Caco-2 (cell line): ENCODE measurements at regions not wholly inside any gene's neighbourhood (a gene's known extent, or its start where the extent isn't known, plus 50 kb on each side); places are given as distances from the start of the nearest gene placed in this dataset.
"Not testable (repeated sequence)": the region's sequence is repeated elsewhere in the genome, so short reads cannot be mapped to it uniquely, and the experiment has no call there.

Experiments used
- BruUV-seq: library from RNA; stranded (reverse); fragments of 400-500 nt; replicated peaks from 2 replicates; lab custom pipeline; 2021; lab: Mats Ljungman, UMichigan
- CTCF ChIA-PET: fragments of 300-600 bp; sonication (Branson Sonifier 250); formaldehyde crosslinking; loops from one replicate; lab custom pipeline; 2022; ENCODE audit warnings: antibody characterized with exemption; lab: Charles Lee
- POLR2A ChIA-PET: fragments of 300-600 bp; sonication (Branson Sonifier 250); formaldehyde crosslinking; loops from one replicate; lab custom pipeline; 2022; ENCODE audit warnings: antibody characterized with exemption; lab: Charles Lee
- DNase-seq, 2 experiments: peaks; one replicate each; pipeline versions ENCODE4 v3.0.0 to v3.0.0-alpha.2; 2020 to 2022
- H3K27me3 ChIP-seq: replicated peaks from 2 replicates; pipeline ENCODE4 v1.6.0; 2011; ENCODE audit warnings: low read length; ENCODE audit not compliant: control insufficient read depth, insufficient read depth
- H3K36me3 ChIP-seq: 2 replicates; pipeline ENCODE4 v1.5.1; 2011; ENCODE audit warnings: low read length; ENCODE audit not compliant: control insufficient read depth, insufficient read depth
- H3K4me1 ChIP-seq: fragments of 250-450 bp; sonication (Bioruptor Pico); 2 replicates; pipeline ENCODE4 v1.5.1; 2020; ENCODE audit warnings: mild to moderate bottlenecking
- H3K4me3 ChIP-seq: 2 replicates; pipeline ENCODE4 v1.5.1; 2011; ENCODE audit warnings: low read depth, mild to moderate bottlenecking, control low read depth, low read length
- H3K9me3 ChIP-seq: fragments of 250-450 bp; sonication (Bioruptor Pico); 2 replicates; pipeline ENCODE4 v1.5.1; 2020; ENCODE audit warnings: mild to moderate bottlenecking, moderate library complexity
- H3K27ac Mint-ChIP-seq: one replicate; pipeline ENCODE4 v1.8.0; 2022; ENCODE audit warnings: mixed read lengths; ENCODE audit not compliant: unreplicated experiment
- H3K27me3 Mint-ChIP-seq: one replicate; pipeline ENCODE4 v1.8.0; 2022; ENCODE audit warnings: mixed read lengths; ENCODE audit not compliant: insufficient read depth, unreplicated experiment
- H3K36me3 Mint-ChIP-seq: one replicate; pipeline ENCODE4 v1.8.0; 2022; ENCODE audit warnings: mild to moderate bottlenecking, mixed read lengths; ENCODE audit not compliant: insufficient read depth, unreplicated experiment
- H3K4me1 Mint-ChIP-seq: one replicate; pipeline ENCODE4 v1.8.0; 2022; ENCODE audit warnings: low read depth, mixed read lengths; ENCODE audit not compliant: unreplicated experiment
- H3K4me3 Mint-ChIP-seq: one replicate; pipeline ENCODE4 v1.8.0; 2022; ENCODE audit warnings: mild to moderate bottlenecking, moderate library complexity, mixed read lengths; ENCODE audit not compliant: unreplicated experiment
- H3K9me3 Mint-ChIP-seq: one replicate; pipeline ENCODE4 v1.8.0; 2022; ENCODE audit warnings: mixed read lengths; ENCODE audit not compliant: unreplicated experiment
- CTCF ChIP-seq, 2 experiments: fragments of 200-600 bp in 1 of 2; IDR thresholded peaks; 1 replicate in 1 of 2; 2 replicates in 1 of 2; pipeline versions ENCODE4 v1.5.1 to v1.8.0; 2011 to 2022; ENCODE audit warnings: antibody characterized with exemption in 1 of 2, control low read depth in 1 of 2, inconsistent platforms in 1 of 2, low read depth in 1 of 2, low read length in 1 of 2, mild to moderate bottlenecking in 1 of 2, moderate library complexity in 1 of 2; ENCODE audit not compliant: insufficient read depth in 1 of 2, severe bottlenecking in 1 of 2, unreplicated experiment in 1 of 2
- intact Hi-C: fragments of 100-400 bp; cut with micrococcal nuclease; formaldehyde crosslinking; loops from one replicate; pipeline ENCODE4 v1.10.0; 2022; ENCODE audit not compliant: unreplicated experiment

GRCh38 chr11:83350187-83350586, 64.0 kb upstream of the CCDC90B start:
- H3K27ac Mint-ChIP-seq, result no peak overlapping the region
- Histone ChIP-seq H3K4me3 (no peak overlapping the region), H3K9me3 (no peaks in the 10 kb centered on the region), H3K27me3 (no peaks in the 10 kb centered on the region), H3K4me1 (no peaks in the 10 kb centered on the region), H3K36me3 (no peaks in the 10 kb centered on the region)
- ChIA-PET POLR2A (no interaction called here), CTCF (no interaction called here)
- TF ChIP-seq CTCF (IDR thresholded peaks at IDR 0.05; ENCODE audit: insufficient read depth in 1 of 2, low read depth in 1 of 2, low read length in 1 of 2, severe bottlenecking in 1 of 2, unreplicated experiment in 1 of 2), result no peak
- peaks cover 8% of the 10 kb centered on the region for H3K27me3 Mint-ChIP-seq
- H3K36me3 Mint-ChIP-seq, result no peaks in the 10 kb centered on the region
- DNase-seq, result no peak
- peaks cover 7% of the 10 kb centered on the region for H3K9me3 Mint-ChIP-seq
- BruUV-seq, result no TSS peak
- H3K4me3 Mint-ChIP-seq, result no peak overlapping the region
- no peaks in the 10 kb centered on the region for H3K4me1 Mint-ChIP-seq
- intact Hi-C loops, result no loop called here

GRCh38 chr11:83349296-83349695, 63.1 kb upstream of the CCDC90B start:
- H3K27ac Mint-ChIP-seq, result no peak overlapping the region
- Histone ChIP-seq H3K4me3 (no peak overlapping the region), H3K9me3 (no peaks in the 10 kb centered on the region), H3K4me1 (no peaks in the 10 kb centered on the region), H3K36me3 (no peaks in the 10 kb centered on the region), H3K27me3 (no peaks in the 10 kb centered on the region)
- H3K36me3 Mint-ChIP-seq, result no peaks in the 10 kb centered on the region
- H3K4me3 Mint-ChIP-seq, result no peak overlapping the region
- ChIA-PET CTCF (no interaction called here), POLR2A (no interaction called here)
- intact Hi-C loops, result no loop called here
- H3K9me3 Mint-ChIP-seq, result peaks cover 7% of the 10 kb centered on the region
- no peaks in the 10 kb centered on the region for H3K4me1 Mint-ChIP-seq
- BruUV-seq, result no TSS peak
- no peak for TF ChIP-seq CTCF (IDR thresholded peaks at IDR 0.05; ENCODE audit: insufficient read depth in 1 of 2, low read depth in 1 of 2, low read length in 1 of 2, severe bottlenecking in 1 of 2, unreplicated experiment in 1 of 2)
- peaks cover 16% of the 10 kb centered on the region for H3K27me3 Mint-ChIP-seq
- DNase-seq, result no peak

- H3K27me3 ChIP-seq, H3K4me3 Mint-ChIP-seq, H3K36me3 ChIP-seq, CTCF ChIA-PET, H3K36me3 Mint-ChIP-seq, H3K27ac Mint-ChIP-seq, DNase-seq, H3K9me3 ChIP-seq, POLR2A ChIA-PET, H3K4me1 ChIP-seq, H3K4me1 Mint-ChIP-seq, H3K9me3 Mint-ChIP-seq, H3K4me3 ChIP-seq, intact Hi-C loops, BruUV-seq: not testable (repeated sequence)
- H3K27me3 Mint-ChIP-seq, result peaks cover 21% of the 10 kb centered on the region
These were observed 60.5 kb upstream of the CCDC90B start for GRCh38 chr11:83346706-83347105.

- H3K4me1 ChIP-seq, POLR2A ChIA-PET, H3K9me3 Mint-ChIP-seq, intact Hi-C loops, H3K36me3 Mint-ChIP-seq, H3K27me3 ChIP-seq, CTCF ChIA-PET, H3K27ac Mint-ChIP-seq, DNase-seq, H3K36me3 ChIP-seq, H3K4me3 ChIP-seq, H3K4me3 Mint-ChIP-seq, BruUV-seq, H3K4me1 Mint-ChIP-seq, H3K9me3 ChIP-seq: not testable (repeated sequence)
- H3K27me3 Mint-ChIP-seq, result peaks cover 25% of the 10 kb centered on the region
These were observed 58.4 kb upstream of the CCDC90B start for GRCh38 chr11:83344521-83344920.
